NCI-H2107 treated with DMSO at 0.1 percent for 48 hours (cell line): ENCODE measurements at regions not wholly inside any gene's neighbourhood (a gene's known extent, or its start where the extent isn't known, plus 50 kb on each side); places are given as distances from the start of the nearest gene placed in this dataset.

Experiments used
- DNase-seq: peaks from one replicate; lab custom pipeline; 2025; ENCODE audit not compliant: unreplicated experiment; lab: John Stamatoyannopoulos, UW

- DNase-seq: no peak
Measured at GRCh38 chr15:47640079-47640478, 77.2 kb upstream of the SEMA6D start.

DNA sequence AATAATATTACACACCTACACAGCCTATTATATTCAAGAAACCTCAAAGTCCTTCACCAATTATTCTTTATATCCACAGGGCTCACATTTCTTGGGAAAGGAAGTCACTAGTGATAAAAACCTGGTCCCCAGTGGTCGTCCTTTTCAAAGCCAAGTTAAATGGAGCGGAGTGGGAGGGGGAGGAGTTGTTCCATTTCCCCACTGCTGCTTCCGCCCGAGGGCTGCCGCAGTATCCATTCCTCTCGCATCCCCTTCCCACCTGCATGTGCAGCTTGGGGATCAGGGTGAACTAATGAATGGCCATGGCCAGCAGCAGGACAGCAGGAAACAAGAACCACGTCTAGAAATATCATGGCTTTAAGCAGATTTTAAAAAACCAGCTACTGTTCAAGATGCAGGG lies 76.4 kb upstream of the SEMA6D start:
- no peak for DNase-seq

- DNase-seq: no peak
Measured at GRCh38 chr15:47644722-47645121, 72.6 kb upstream of the SEMA6D start.

GRCh38 chr15:47650564-47650963 lies 66.7 kb upstream of the SEMA6D start:
- DNase-seq: no peak

- DNase-seq: no peak
Measured at GRCh38 chr15:47652328-47652727, 65.0 kb upstream of the SEMA6D start.

- DNase-seq: no peak
Measured at GRCh38 chr15:47652844-47653243, 64.5 kb upstream of the SEMA6D start.

DNA sequence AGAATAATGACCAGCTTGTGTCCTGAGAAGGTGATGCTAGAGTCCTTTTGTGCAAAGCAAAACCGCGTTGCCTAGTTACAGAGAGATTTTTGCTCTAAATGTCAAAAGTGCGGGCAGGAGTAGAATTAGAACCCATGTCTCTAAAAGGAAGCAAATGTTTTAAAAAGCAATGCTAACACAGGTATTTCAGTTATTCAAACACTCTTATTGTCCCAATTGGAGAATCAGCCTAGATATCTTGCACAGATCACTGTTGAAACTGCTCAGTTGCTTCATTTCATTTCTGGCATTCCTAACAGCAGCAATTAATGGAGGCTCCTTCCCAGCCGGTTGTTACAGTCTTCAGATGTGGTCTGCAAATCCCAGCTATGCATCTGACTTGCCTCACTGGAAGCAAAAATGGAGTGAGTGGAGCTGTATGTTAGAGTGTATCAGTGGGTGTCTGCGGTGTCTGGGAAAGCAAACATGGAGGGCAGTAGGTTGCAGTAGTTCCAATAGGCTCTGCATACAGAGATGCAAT lies 55.6 kb upstream of the SEMA6D start:
- no peak for DNase-seq

- DNase-seq: no peak
Measured at GRCh38 chr15:47663101-47663500, 54.2 kb upstream of the SEMA6D start.
